HG03159 (cell line): ENCODE measurements at regions not wholly inside any gene's neighbourhood (a gene's known extent, or its start where the extent isn't known, plus 50 kb on each side); places are given as distances from the start of the nearest gene placed in this dataset.
"Not testable (repeated sequence)": the region's sequence is repeated elsewhere in the genome, so short reads cannot be mapped to it uniquely, and the experiment has no call there.

ENCODE experiments used
- ATAC-seq: cut with Tn5 transposase; IDR thresholded peaks from one replicate; pipeline ENCODE4 v1.9.1; 2021; ENCODE audit warnings: mild to moderate bottlenecking, moderate library complexity; ENCODE audit not compliant: unreplicated experiment

DNA sequence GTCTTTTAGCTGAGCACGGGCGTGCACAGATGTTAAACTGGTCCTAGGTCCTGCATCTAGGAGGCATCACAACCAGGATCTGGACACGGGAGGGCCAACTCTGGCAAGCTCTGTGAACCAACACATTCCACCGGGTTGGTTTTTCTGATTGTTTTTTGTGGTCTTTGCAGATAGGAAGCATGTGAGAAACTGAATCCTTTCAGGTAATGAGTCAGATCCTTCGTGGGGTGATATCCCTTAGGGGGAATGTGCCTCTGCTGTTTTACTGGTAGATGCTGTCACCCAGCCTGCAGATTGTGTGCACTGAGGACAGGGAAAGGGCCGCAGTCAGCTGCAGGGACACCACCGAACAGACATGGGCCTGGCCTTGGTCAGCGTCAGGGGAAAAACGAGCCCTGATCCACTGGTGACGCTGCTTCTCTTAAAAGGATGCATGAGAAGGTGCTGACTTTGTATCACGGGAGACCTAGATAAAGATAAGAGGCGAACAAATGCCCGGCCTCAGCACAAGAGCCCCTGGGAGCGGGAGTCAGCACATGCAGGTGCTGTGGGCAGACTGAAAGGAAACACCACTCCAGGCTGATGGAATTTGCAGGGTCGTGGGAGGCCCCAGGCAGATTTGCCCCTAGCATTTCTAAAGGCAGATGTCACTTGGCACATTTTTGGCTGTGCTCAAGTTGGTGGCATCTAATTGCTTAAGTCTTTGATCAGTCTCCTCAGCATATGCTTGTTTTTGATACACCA, 51.1 kb downstream of the DOP1B start:
- ATAC-seq = no peak

DNA sequence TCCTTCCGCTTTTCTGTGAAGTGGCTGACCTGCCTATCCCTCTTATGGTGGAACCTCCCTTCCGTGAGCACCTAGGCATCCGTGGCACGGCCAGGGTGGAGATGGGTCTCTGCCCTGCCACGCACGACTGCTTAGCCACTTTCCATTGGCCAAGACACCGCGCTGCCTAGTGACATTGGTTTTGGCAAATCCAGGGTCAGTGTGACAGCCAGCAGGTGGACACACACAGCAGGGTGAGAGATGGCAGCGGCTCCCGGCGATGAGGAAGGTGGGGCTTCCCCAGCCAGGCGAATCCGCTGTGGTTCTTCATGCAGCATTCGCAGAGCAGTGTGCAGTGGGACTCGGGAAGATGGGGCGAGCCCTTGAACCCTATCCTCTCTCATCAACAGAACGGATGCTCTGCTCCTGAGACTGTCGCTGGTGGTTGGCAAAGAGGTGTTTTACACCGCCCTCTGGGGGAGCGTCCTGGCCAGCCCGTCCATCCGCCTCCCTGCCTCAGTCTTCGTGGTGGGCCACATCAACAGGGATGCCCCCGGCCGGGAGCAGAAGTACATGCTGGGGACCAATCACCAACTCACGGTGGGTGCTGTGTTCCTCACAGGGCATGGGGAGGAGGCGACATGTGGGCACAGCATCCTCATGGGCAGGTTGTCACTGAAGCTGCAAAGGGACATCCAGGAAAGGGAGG, 51.8 kb downstream of the DOP1B start:
- no peak for ATAC-seq

DNA sequence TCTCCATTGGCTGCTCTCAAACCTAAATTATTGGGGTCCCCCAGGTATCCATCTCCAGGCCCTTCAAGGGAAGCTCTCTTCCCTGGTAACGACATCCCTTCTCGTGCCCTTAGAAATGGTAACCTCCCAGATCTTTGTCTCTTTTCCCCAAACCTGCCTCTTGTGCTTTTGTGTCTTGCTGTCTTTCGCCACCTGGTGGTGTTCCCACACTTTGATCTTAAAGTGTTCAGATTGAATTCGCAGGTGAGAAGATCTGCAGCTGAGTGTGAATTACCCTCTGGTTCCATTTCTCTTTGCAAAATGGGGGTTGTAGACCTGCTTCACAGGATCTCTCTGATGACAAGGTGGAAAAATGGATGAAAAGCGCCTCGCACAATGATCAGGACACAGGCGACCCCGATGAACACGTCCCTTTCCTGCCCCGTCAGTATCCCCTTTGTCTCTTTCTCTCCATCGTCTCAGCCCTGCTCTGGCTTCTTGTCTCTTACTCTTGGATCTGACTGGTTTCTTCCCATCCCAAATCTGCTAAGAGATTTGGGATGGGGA, 53.1 kb downstream of the DOP1B start:
- no peak for ATAC-seq

DNA sequence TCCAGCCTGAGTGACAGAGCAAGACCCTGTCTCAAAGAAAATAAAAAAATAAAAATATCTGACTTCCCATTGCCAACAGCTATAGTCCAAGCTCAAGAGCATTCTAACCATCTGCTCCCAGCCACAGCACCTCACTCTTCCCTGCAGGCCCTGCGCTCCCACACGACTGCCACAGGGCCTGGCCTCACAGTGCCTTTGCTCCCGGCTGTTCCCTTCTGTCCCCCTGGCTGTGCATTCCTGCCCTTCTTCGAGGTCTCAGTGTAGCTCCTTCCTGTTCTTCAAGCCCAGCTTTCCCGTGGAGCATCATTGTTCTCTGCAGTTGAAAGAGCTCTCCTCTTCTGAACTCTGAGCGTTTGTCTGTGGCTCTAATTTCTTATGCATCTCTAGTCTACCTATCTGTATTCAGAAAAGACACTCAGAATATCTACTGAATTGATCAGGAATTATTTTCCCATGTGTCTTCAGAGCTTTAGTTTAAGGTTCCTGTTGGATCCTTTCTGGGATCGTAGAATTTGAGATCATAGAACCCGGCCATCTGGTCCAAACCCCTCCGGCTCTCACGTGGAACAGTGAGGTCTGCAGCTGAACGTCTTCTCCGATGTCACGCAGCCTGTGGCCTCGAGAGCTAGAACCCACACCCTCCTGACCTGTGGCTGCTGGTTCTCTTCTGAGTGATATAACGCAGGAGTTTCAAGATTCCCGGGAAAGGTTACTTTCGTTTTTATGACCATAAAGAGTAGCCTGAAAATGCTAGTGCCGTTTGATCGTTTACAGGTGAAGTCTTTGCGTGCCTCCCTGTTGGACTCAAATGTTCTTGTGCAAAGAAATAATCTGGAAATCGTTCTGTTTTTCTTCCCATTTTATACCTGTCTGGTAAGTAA, 54.4 kb downstream of the DOP1B start:
- ATAC-seq = no peak

DNA sequence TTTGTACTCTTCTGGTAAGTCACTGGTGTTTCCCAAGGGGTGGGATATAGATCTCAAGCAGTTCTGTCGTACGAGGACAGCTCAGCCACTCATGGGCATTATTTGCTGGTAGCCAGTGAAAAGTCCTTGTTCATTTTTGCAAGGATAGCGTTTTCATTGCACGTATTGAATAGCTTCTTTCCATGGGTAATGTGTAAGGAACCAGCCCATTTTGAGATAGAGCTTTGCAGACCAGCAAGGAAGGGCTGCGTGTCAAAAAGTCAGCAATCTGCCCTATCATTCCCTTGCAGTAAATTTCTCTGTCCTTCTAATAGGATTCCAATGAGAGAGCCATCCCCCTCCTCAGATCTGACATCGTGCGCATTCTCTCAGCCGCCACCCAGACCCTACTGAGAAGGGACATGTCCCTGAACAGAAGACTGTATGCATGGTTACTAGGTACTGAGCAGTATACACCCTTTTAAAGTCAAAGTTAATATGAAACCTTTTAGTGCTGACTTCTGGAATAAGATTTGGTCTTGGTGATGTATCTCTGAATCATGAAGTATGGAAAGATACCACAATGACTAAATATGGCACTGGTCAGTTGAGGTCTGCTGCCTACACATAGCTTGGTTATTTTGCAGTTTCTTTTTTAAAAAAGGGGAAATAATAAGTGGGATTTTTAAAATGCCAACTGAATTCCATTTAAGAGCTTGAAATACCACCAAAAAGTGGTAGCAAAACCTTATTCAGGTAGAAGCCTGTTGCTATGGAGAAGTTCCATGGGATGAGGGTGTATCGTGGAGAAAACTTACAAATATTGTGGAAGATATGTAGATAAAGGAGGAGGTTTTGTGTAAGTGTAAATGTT, 55.3 kb downstream of the DOP1B start:
- ATAC-seq = no peak

DNA sequence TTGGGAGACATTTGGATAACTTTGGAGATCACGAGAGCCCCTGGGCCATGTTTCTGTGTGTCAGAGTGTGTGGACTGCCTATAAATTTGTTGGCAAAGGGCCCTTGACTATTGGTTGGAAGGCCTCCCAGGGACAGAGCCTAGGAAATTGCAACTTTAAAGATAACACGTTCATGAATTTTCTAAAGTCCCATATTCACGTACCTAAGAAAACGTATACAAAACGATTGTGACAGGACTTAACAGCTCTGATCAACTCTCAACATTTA, 55.8 kb downstream of the DOP1B start:
- no peak for ATAC-seq

DNA sequence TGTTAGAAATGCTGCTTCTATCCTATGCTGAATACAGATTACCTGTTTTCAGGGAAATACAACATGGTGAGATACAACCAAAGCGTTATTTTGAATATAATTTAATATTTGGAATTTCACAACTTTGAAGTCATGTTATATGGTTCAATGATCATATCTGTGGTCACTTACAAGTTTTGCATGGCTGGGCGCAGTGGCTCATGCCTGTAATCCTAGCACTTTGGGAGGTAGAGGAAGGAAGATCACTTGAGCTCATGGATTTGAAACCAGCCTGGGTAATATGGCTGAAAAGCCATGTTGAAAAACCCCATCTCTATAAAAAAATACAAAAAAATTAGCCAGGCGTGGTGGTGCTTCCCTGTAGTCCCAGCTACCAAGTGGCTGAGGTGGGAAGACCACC, 57.9 kb downstream of the DOP1B start:
- no peak for ATAC-seq

DNA sequence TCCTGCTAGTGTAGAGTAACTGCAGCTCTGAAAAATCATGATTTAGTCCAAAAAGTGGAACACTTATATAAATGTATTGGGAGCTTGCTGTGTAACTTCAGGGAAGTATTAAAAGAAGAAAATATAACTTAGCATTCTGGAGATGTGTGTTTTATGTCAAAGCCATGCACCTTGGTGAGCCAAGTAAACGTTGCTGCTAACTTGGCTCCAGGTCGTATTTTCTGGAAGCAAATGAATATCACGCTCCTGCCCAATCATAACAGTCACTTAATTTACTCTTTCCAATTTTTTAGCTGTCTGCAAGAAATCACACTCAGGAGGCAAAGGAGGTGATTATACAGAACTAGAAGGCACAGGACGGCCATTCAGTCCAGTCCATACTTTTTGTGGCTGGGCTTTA, 61.1 kb downstream of the DOP1B start:
- no peak for ATAC-seq

DNA sequence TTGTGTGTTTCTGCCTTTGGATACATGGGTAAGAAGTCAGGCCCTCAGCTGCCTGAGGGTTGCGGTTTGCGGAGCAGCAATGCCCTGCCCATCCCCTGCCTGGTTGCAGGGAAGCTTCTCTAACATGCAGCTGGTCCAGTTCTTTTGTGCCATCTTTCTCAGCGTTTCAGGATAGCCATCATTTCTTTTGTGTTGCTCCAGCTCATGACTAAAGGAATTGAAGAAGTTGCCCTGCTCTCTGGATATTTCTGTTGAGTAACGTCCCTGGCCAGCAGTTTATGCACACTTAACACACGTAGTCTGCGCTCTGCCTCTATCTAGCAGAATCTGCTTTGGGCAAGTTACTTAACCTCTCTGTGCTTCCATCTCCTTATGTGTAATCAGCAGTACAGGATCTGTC, 62.1 kb downstream of the DOP1B start:
- no peak for ATAC-seq

DNA sequence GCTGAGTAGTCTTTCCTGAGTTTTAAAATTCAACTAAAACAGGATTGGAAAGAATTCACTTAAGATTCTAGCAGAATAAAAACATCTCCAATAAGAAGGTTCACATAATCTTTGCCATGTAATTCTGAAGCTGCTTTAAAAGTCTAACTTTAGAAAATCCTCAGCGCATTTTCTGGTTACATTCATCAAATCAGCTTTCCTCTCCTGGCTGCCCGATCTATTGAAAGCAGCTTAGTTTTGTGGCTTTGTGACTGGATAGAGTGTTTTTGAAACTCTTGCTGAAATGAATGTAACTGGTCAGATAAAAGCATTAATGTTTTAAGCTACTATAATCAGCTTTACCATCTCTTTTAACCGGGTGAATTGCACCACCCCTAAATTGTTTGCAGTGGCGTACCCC, 66.8 kb downstream of the DOP1B start:
- no peak for ATAC-seq

DNA sequence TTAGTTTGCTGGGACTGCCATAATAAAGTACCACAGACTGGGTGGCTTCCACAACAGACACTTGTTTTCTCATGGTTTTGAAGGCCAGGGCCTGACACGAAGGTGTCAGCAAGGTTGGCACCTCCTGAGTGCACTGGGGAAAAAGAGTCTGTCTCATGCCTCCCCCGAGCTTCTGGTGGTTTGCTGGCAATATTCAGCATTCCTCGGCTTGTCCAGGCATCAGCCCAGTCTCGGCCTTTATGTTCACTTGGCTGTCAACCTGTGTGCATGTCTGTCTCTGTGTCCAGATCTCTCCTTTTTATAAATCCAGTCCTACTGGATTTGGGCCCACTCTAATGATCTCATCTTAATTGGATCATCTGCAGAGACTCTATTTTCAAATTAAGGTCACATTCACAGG, 72.6 kb downstream of the DOP1B start:
- ATAC-seq = no peak

DNA sequence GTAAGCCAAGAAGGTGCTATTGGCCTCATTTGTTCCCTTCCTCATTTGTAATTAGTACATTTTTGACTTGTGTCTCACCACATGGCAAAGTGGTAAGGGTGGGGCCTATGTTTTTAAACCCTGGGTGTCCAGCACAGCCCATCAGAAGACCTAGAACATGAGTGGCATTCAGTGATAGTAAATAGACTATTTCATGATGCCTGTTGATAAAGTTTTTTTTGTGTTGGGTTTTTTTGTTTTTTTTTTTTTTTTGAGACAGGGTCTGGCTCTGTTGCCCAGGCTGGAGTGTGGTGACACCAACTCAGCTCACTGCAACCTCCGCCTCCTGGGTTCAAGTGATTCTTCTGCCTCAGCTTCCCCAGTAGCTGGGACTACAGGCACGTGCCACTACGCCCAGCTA, 74.8 kb downstream of the DOP1B start:
- not testable (repeated sequence) for ATAC-seq

DNA sequence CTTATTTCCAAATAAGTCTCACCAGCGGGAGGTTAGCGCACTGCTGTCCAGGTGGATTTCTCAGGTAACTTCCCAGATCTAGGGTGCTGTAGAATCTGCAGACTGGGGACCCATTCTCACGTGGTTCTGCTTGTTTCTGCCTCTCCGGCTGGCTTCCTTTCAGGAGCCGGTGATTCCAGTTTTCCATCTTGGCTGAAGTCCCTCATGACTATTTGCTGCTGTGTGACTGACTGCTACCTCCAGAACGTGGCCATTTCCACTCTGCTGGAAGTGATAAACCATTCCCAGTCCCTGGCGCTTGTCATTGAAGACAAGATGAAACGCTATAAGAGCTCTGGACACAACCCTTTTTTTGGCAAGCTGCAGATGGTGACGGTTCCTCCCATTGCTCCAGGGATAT, 76.0 kb downstream of the DOP1B start:
- no peak for ATAC-seq

DNA sequence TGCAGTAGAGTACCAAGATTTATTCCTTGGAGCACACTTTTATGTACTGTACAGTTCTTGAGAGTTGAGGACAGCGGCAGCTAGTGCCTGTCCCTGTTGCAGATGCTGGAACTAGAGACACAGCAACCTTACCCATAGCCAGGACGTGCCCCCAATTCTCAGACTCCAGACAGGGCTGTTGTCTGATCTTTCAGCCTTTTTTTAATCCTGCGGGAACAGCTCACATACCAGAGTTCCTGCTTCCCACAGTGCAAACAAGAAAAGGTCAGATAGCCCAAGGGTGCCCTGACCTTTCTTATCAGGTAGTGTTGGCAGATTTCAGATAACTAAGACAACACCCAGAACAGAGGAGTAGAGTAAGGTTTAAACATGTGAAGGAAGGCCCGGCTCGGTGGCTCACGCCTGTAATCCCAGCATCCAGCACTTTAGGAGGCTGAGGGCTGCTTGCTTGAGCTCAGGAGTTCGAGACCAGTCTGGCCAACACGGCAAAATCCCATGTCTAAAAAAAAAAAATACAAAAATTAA, 78.5 kb downstream of the DOP1B start:
- no peak for ATAC-seq

DNA sequence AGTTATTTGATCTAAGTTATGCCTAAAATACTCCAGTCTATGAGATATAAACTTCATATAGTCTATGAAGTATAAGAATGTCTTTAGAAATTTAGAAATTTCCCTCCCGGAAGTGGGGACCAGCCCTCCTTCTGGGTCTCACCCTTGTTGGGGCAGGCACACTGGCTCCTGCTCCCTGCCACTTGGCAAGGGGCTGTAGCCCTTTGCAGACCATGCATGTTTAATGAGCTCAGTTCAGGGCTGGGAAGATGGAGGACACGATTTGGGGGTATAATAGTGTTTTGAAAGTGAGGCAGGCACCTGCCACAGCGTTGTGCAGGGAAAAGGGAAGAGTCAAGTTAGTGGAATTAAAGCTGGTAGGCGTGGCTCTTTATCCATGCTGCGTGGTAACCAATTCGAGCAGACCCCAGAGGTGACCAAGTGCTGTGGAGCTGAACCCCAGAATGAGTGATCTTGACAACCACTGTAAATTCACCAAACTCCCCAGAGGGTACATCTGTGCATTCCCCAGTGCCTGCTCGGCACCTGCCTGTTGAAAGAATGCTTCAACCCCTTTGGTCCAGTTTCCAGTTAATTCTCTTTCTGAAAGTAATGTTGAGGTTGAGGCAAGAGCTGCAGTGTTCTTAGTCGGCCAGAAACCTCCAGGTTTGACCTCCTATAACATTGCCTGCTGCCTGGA, 79.6 kb downstream of the DOP1B start:
- ATAC-seq = no peak

DNA sequence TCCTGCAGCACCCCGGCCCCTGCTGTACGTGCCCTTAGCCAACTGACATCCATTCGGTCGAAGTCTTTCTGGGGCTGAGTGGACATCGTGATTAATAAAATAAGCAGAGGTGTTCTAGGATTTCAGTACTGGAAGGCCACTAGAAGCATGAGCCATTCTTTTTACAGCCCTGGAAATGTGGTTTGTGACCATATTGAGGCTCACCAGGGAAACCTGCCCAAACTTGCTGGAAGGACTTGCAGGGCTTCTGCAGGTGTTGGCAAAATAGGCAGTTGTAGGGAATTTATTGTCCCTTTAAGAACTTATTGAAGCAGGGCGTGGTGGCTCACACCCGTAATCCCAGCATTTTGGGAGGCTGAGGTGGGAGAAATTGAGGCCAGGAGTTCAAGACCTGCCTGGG, 80.8 kb downstream of the DOP1B start:
- ATAC-seq = no peak

DNA sequence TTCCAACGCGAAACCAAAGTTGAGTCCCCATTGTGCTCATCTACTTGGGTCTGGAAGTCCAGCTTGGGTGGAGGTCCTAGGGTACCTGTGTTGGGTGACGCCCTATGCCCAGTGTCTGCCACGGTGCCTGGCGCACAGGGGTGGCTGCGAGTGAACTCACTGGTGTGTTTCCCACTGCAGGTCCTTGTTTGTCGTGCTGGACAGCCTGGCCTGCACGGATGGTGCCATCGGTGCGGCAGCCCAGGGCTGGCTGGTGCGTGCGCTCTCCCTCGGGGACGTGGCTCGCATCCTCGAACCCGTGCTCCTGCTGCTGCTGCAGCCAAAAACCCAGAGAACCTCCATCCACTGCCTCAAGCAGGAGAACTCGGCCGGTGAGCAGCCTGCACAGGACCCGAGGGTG, 80.4 kb upstream of the MORC3 start:
- no peak for ATAC-seq

DNA sequence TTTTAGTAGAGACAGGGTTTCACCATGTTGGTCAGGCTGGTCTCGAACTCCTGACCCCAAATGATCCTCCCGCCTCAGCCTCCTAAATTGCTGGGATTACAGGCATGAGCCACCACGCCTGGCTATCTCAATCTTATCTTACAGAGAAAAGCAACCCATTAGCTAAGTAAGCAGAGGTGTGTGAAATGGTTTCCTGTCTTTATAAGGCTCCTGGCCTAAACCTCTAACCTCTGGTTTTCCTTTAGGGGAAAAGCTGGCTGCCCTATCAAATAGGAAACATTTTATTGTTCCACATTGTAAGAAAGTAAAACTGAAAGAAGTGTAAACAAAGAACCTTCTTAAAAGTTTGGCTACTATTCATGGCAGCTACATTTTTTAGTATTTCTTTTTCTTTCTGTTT, 78.3 kb upstream of the MORC3 start:
- ATAC-seq = no peak

DNA sequence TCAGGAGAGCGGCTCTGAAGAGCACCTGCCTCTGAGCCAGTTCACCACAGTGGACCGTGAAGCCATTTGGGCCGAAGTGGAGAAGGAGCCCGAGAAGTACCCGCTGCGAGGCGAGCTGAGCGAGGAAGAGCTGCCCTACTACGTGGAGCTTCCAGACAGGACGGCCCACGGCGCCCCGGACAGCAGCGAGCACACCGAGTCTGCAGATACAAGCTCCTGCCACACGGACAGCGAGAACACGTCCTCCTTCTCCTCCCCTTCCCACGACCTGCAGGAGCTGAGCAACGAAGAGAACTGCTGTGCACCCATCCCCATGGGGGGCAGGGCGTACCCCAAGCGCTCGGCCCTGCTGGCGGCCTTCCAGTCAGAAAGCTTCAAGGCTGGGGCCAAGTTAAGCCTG, 74.9 kb upstream of the MORC3 start:
- no peak for ATAC-seq

DNA sequence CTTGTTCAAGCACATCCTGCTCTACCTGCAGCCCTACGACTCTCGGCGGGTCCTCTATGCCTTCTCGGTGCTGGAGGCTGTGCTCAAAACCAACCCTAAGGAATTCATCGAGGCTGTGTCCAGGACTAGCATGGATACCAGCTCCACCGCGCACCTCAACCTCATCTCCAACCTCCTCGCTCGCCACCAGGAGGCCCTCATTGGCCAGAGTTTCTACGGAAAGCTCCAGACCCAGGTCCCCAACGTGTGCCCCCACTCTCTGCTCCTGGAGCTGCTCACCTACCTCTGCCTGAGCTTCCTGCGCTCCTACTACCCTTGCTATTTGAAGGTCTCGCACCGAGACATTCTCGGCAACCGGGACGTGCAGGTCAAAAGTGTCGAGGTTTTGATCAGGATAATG, 74.3 kb upstream of the MORC3 start:
- no peak for ATAC-seq
